H1 (cell line): ENCODE measurements at regions not wholly inside any gene's neighbourhood (a gene's known extent, or its start where the extent isn't known, plus 50 kb on each side); places are given as distances from the start of the nearest gene placed in this dataset.

ENCODE experiments used
- CTCF ChIA-PET: fragments of 300-600 bp; sonication (Branson Sonifier 250); formaldehyde crosslinking; loops from one replicate; lab custom pipeline; 2021; ENCODE audit not compliant: partially characterized antibody; lab: Charles Lee
- POLR2A ChIA-PET: fragments of 300-600 bp; sonication (Branson Sonifier 250); formaldehyde crosslinking; loops from one replicate; lab custom pipeline; 2021; ENCODE audit warnings: inconsistent platforms; ENCODE audit not compliant: partially characterized antibody; lab: Charles Lee
- DNase-seq, 2 experiments: peaks; one replicate each; pipeline versions ENCODE4 v3.0.0 to v3.0.0-alpha.2; 2010 to 2022; ENCODE audit warnings: low spot score in 2 of 2, low read depth in 1 of 2, mixed read lengths in 1 of 2
- FAIRE-seq: peaks from 2 replicates; lab custom pipeline; 2011; peaks lifted over from hg19 to GRCh38; lab: Jason Lieb, UNC
- H2AFZ ChIP-seq: 2 replicates; pipeline ENCODE4 v1.8.1; 2012; ENCODE audit warnings: low read length, inconsistent platforms
- H2AK5ac ChIP-seq: 2 replicates; pipeline ENCODE4 v1.6.1; 2013; ENCODE audit warnings: low read depth, low read length
- H2BK120ac ChIP-seq: replicated peaks from 2 replicates; pipeline ENCODE3; 2013; ENCODE audit warnings: low read depth, low read length, inconsistent platforms
- H2BK12ac ChIP-seq: 2 replicates; pipeline ENCODE4 v1.6.1; 2013; ENCODE audit warnings: low read depth, low read length
- H2BK15ac ChIP-seq: 2 replicates; pipeline ENCODE4 v1.6.1; 2013; ENCODE audit warnings: low read length
- H2BK20ac ChIP-seq: 2 replicates; pipeline ENCODE4 v1.6.1; 2013; ENCODE audit warnings: low read length
- H2BK5ac ChIP-seq: 2 replicates; pipeline ENCODE4 v1.6.1; 2013; ENCODE audit warnings: low read depth, low read length
- H3K14ac ChIP-seq: 2 replicates; pipeline ENCODE4 v1.6.1; 2013; ENCODE audit warnings: inconsistent platforms; ENCODE audit not compliant: insufficient read length
- H3K18ac ChIP-seq: 2 replicates; pipeline ENCODE4 v1.6.1; 2013; ENCODE audit warnings: low read length; ENCODE audit errors: extremely low read depth
- H3K23ac ChIP-seq: 2 replicates; pipeline ENCODE4 v1.6.1; 2013; ENCODE audit warnings: inconsistent platforms; ENCODE audit not compliant: insufficient read length
- H3K23me2 ChIP-seq: 2 replicates; pipeline ENCODE4 v1.6.1; 2013; ENCODE audit warnings: low read depth, low read length
- H3K27ac ChIP-seq: 2 replicates; pipeline ENCODE4 v1.6.1; 2011; ENCODE audit warnings: low read depth, low read length, inconsistent platforms
- H3K27me3 ChIP-seq, 4 experiments: replicated peaks in 1 of 4; 1 replicate in 1 of 4; 2 replicates in 3 of 4; pipeline versions ENCODE4 v1.6.1 to v1.8.1; 2011 to 2013; ENCODE audit warnings: low read length in 3 of 4, mild to moderate bottlenecking in 3 of 4, inconsistent platforms in 2 of 4, mixed read lengths in 2 of 4, moderate library complexity in 1 of 4; ENCODE audit not compliant: control insufficient read depth in 3 of 4, insufficient read depth in 3 of 4; ENCODE audit errors: extremely low read depth in 1 of 4
- H3K36me3 ChIP-seq, 4 experiments: 2 replicates each; pipeline versions ENCODE4 v1.6.1 to v1.8.1; 2011 to 2013; ENCODE audit warnings: mild to moderate bottlenecking in 4 of 4, low read length in 3 of 4, moderate library complexity in 2 of 4, control low read depth in 1 of 4, inconsistent platforms in 1 of 4; ENCODE audit not compliant: insufficient read depth in 4 of 4, control insufficient read depth in 2 of 4
- H3K4ac ChIP-seq: replicated peaks from 2 replicates; pipeline ENCODE3; 2013; ENCODE audit warnings: low read length, low read depth, mixed read lengths, inconsistent platforms; ENCODE audit not compliant: insufficient read length
- H3K4me1 ChIP-seq, 4 experiments: replicated peaks in 1 of 4; 1 replicate in 1 of 4; 2 replicates in 3 of 4; pipeline versions ENCODE4 v1.6.1 to v1.8.1; 2011 to 2013; ENCODE audit warnings: low read length in 3 of 4, inconsistent platforms in 2 of 4, mixed read lengths in 1 of 4; ENCODE audit not compliant: insufficient read depth in 4 of 4, control insufficient read depth in 3 of 4
- H3K4me2 ChIP-seq, 2 experiments: 2 replicates each; pipeline versions ENCODE4 v1.6.1 to v1.8.1; 2011 to 2013; ENCODE audit warnings: low read depth in 2 of 2, low read length in 2 of 2, control low read depth in 1 of 2, inconsistent platforms in 1 of 2, mild to moderate bottlenecking in 1 of 2; ENCODE audit not compliant: insufficient read depth in 1 of 2
- H3K4me3 ChIP-seq, 4 experiments: fragments of 200-600, 300-600 bp in 1 of 4; sonication (generic), shearing (Covaris generic), sonication (Bioruptor Twin) in 1 of 4; 2 replicates each; pipeline versions ENCODE4 v1.5.1 to v1.8.1; 2011 to 2016; ENCODE audit warnings: low read length in 4 of 4, low read depth in 3 of 4, control low read depth in 2 of 4, inconsistent platforms in 2 of 4, mild to moderate bottlenecking in 2 of 4, mixed read lengths in 1 of 4, moderate library complexity in 1 of 4; ENCODE audit not compliant: insufficient read depth in 2 of 4; ENCODE audit errors: extremely low read depth in 1 of 4
- H3K56ac ChIP-seq: replicated peaks from 2 replicates; pipeline ENCODE3; 2013; ENCODE audit warnings: low read depth, mild to moderate bottlenecking, mixed read lengths, low read length, inconsistent platforms; ENCODE audit not compliant: insufficient read length
- H3K79me1 ChIP-seq: 2 replicates; pipeline ENCODE4 v1.6.1; 2013; ENCODE audit warnings: low read depth, low read length, control low read depth
- H3K79me2 ChIP-seq, 2 experiments: 2 replicates each; pipeline versions ENCODE4 v1.6.1 to v1.8.1; 2012 to 2013; ENCODE audit warnings: low read length in 2 of 2, mild to moderate bottlenecking in 2 of 2, inconsistent platforms in 1 of 2; ENCODE audit not compliant: insufficient read depth in 2 of 2, control insufficient read depth in 1 of 2
- H3K9ac ChIP-seq, 4 experiments: replicated peaks in 1 of 4; 1 replicate in 1 of 4; 2 replicates in 3 of 4; pipeline versions ENCODE4 v1.6.1 to v1.8.1; 2011 to 2013; ENCODE audit warnings: low read depth in 3 of 4, low read length in 3 of 4, control low read depth in 2 of 4, mild to moderate bottlenecking in 2 of 4, moderate library complexity in 2 of 4, inconsistent platforms in 1 of 4; ENCODE audit errors: extremely low read depth in 1 of 4
- H3K9me3 ChIP-seq, 2 experiments: 2 replicates each; pipeline versions ENCODE4 v1.6.1 to v1.8.1; 2012 to 2013; ENCODE audit warnings: mild to moderate bottlenecking in 2 of 2, moderate library complexity in 2 of 2, control low read depth in 1 of 2, inconsistent platforms in 1 of 2, low read depth in 1 of 2, low read length in 1 of 2, mixed read lengths in 1 of 2; ENCODE audit not compliant: insufficient read depth in 2 of 2
- H4K20me1 ChIP-seq, 2 experiments: replicated peaks in 1 of 2; 2 replicates each; pipeline versions ENCODE3 to v1.8.1; 2011 to 2013; ENCODE audit warnings: inconsistent platforms in 2 of 2, low read length in 2 of 2, mild to moderate bottlenecking in 1 of 2; ENCODE audit not compliant: insufficient read depth in 2 of 2, control insufficient read depth in 1 of 2
- H4K5ac ChIP-seq: 2 replicates; pipeline ENCODE4 v1.6.1; 2013; ENCODE audit warnings: low read length, low read depth, mixed read lengths, inconsistent platforms; ENCODE audit not compliant: insufficient read length
- H4K8ac ChIP-seq: 2 replicates; pipeline ENCODE4 v1.8.0; 2013; ENCODE audit warnings: mild to moderate bottlenecking, moderate library complexity, low read length, inconsistent platforms; ENCODE audit not compliant: insufficient read depth; ENCODE audit errors: extremely low read depth
- H4K91ac ChIP-seq: replicated peaks from 2 replicates; pipeline ENCODE3; 2013; ENCODE audit warnings: low read length, mixed read lengths, inconsistent platforms; ENCODE audit not compliant: insufficient read length
- HDAC6 ChIP-seq: IDR thresholded peaks from one replicate; pipeline ENCODE4 v1.7.1; 2012; ENCODE audit warnings: low read depth, mild to moderate bottlenecking, inconsistent platforms, low read length, moderate library complexity
- RNF2 ChIP-seq: fragments of 200-900, 300-1000 bp; sonication (generic); IDR thresholded peaks from 2 replicates; pipeline ENCODE4 v1.7.1; 2016; ENCODE audit warnings: borderline replicate concordance, low read depth, mild to moderate bottlenecking, antibody characterized with exemption, low read length; ENCODE audit not compliant: poor library complexity, severe bottlenecking; ENCODE audit errors: missing control alignments
- SRF ChIP-seq: IDR thresholded peaks from 2 replicates; pipeline ENCODE4 v1.6.1; 2011; ENCODE audit warnings: mild to moderate bottlenecking, low read depth, low read length, moderate library complexity
- TBP ChIP-seq: IDR thresholded peaks from 2 replicates; pipeline ENCODE4 v1.6.1; 2011; ENCODE audit warnings: low read depth, low read length, improper control_type of control experiment
- WGBS, 2 experiments: shearing (Covaris generic) in 1 of 2; methylation state at CpG; one replicate each; pipeline versions ENCODE4 v1.1.6 to v1.1.7; 2013 to 2015; ENCODE audit warnings: low lambda C conversion rate in 2 of 2, mixed read lengths in 2 of 2, inconsistent platforms in 1 of 2, low coverage in 1 of 2, missing lambda C conversion rate in 1 of 2; ENCODE audit not compliant: insufficient replicate concordance in 2 of 2, insufficient coverage in 1 of 2, insufficient read length in 1 of 2; ENCODE audit errors: extremely low coverage in 1 of 2, missing lambda C conversion rate in 1 of 2; 5-methylcytosine and 5-hydroxymethylcytosine counted together

DNA sequence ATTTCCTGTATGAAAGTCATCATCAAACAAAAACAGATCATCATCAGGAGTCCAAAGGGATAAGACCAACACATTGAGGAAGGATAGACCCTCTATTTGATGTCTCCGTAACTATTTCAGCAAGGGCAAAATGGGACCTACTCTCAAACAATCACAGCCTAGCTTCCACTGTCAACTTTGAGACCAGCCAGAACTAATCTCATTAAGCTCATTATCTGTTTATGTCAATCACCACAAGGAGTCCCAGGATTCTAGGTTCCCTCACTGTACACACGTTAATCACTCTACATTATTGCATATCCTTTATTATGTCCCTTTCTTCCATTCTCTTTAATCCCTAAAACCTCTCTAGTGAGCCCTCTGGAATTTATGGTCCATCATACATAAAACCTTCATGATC is 370.3 kb upstream of the LINC00305 start:
- Histone ChIP-seq H3K23me2 (peaks cover 2% of the 10 kb centered on the region; the same call in 1 of the 2 replicates), H2BK20ac (no peak overlapping the region), H2AFZ (0 out of 2 replicates have a peak overlapping the region, but pooled peaks have one; percentile 24), H2AK5ac (no peak overlapping the region), H3K9me3 (no peaks in the 10 kb centered on the region), H3K36me3 (no peaks in the 10 kb centered on the region), H2BK15ac (no peak overlapping the region), H3K14ac (no peak overlapping the region), H3K27me3 (peaks cover 0 to 1% (median 0%) of the 10 kb centered on the region in 4 experiments; a peak in 1 of 7 replicates), H2BK12ac (no peak overlapping the region), H4K91ac (no peak overlapping the region), H3K79me1 (no peaks in the 10 kb centered on the region), H3K9ac (no peak overlapping the region), H3K4ac (no peak overlapping the region), H4K20me1 (no peaks in the 10 kb centered on the region), H4K5ac (no peak overlapping the region), H3K56ac (no peak overlapping the region), H3K23ac (no peak overlapping the region), H3K4me2 (no peak overlapping the region), H2BK120ac (no peak overlapping the region), H3K79me2 (no peaks in the 10 kb centered on the region), H3K4me1 (no peaks in the 10 kb centered on the region), H3K4me3 (no peak overlapping the region), H3K27ac (no peak overlapping the region), H2BK5ac (no peak overlapping the region), H4K8ac (no peak overlapping the region), H3K18ac (no peak overlapping the region)
- TF ChIP-seq RNF2 (no peak), TBP (no peak), SRF (no peak), HDAC6 (no peak)
- ChIA-PET POLR2A (no interaction called here), CTCF (interaction anchor here (0.6 to 1.4 kb wide), 2 partner anchors 14 to 27 kb away, joined by 3 read pairs; no protein-coding TSS in a partner anchor)
- DNase-seq (no peak), FAIRE-seq (no peak)
- WGBS, 2 experiments = 82 to 100% methylated on average over 1 to 2 of the region's 2 CpGs
